ENCODE measurements at regions not wholly inside any gene's neighbourhood (a gene's known extent, or its start where the extent isn't known, plus 50 kb on each side); places are given as distances from the start of the nearest gene placed in this dataset.

GRCh38 chr4:155468282-155468681, 91.5 kb upstream of the MAP9 start:
- TF ChIP-seq, protein P1, sequence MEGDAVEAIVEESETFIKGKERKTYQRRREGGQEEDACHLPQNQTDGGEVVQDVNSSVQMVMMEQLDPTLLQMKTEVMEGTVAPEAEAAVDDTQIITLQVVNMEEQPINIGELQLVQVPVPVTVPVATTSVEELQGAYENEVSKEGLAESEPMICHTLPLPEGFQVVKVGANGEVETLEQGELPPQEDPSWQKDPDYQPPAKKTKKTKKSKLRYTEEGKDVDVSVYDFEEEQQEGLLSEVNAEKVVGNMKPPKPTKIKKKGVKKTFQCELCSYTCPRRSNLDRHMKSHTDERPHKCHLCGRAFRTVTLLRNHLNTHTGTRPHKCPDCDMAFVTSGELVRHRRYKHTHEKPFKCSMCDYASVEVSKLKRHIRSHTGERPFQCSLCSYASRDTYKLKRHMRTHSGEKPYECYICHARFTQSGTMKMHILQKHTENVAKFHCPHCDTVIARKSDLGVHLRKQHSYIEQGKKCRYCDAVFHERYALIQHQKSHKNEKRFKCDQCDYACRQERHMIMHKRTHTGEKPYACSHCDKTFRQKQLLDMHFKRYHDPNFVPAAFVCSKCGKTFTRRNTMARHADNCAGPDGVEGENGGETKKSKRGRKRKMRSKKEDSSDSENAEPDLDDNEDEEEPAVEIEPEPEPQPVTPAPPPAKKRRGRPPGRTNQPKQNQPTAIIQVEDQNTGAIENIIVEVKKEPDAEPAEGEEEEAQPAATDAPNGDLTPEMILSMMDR (IDR thresholded peaks at IDR 0.05) = no peak
- no peak for TF ChIP-seq POLR2A (IDR thresholded peaks at IDR 0.05)
